Mesendoderm (in vitro differentiated cells): ENCODE measurements at regions not wholly inside any gene's neighbourhood (a gene's known extent, or its start where the extent isn't known, plus 50 kb on each side); places are given as distances from the start of the nearest gene placed in this dataset.

Experiments used
- DNase-seq: peaks from one replicate; pipeline ENCODE4 v3.0.0; 2013
- H2AK5ac ChIP-seq: 2 replicates; pipeline ENCODE4 v1.6.1; 2013; ENCODE audit warnings: low read length, inconsistent platforms
- H2BK120ac ChIP-seq: 2 replicates; pipeline ENCODE4 v1.6.1; 2013; ENCODE audit warnings: low read depth, mild to moderate bottlenecking, low read length, moderate library complexity, mixed read lengths
- H2BK15ac ChIP-seq: replicated peaks from 2 replicates; pipeline ENCODE4 v1.6.1; 2013; ENCODE audit warnings: low read depth, mild to moderate bottlenecking, moderate library complexity
- H2BK5ac ChIP-seq: 2 replicates; pipeline ENCODE4 v1.6.1; 2013; ENCODE audit warnings: low read length, inconsistent platforms
- H3K18ac ChIP-seq: 2 replicates; pipeline ENCODE4 v1.6.1; 2013; ENCODE audit warnings: mild to moderate bottlenecking, low read length, mixed read lengths
- H3K23ac ChIP-seq: one replicate; pipeline ENCODE4 v1.6.1; 2013; ENCODE audit warnings: low read length
- H3K27ac ChIP-seq: 2 replicates; pipeline ENCODE4 v1.5.1; 2013; ENCODE audit warnings: low read depth, mild to moderate bottlenecking, inconsistent platforms, low read length, moderate library complexity
- H3K27me3 ChIP-seq: 2 replicates; pipeline ENCODE4 v1.6.1; 2013; ENCODE audit warnings: low read length, control low read depth, mild to moderate bottlenecking, inconsistent platforms; ENCODE audit not compliant: insufficient read depth, poor library complexity
- H3K36me3 ChIP-seq: 2 replicates; pipeline ENCODE4 v1.6.1; 2013; ENCODE audit warnings: low read length, inconsistent platforms; ENCODE audit not compliant: control insufficient read depth, insufficient read depth
- H3K4ac ChIP-seq: one replicate; pipeline ENCODE4 v1.6.1; 2013; ENCODE audit warnings: low read depth, mild to moderate bottlenecking, low read length, moderate library complexity
- H3K4me1 ChIP-seq: 2 replicates; pipeline ENCODE4 v1.6.1; 2013; ENCODE audit warnings: low read depth, low read length, inconsistent platforms; ENCODE audit not compliant: control insufficient read depth
- H3K4me2 ChIP-seq: 2 replicates; pipeline ENCODE4 v1.6.1; 2013; ENCODE audit warnings: low read length
- H3K4me3 ChIP-seq: 2 replicates; pipeline ENCODE4 v1.5.1; 2013; ENCODE audit warnings: mild to moderate bottlenecking, low read length
- H3K56ac ChIP-seq: one replicate; pipeline ENCODE4 v1.6.1; 2013; ENCODE audit warnings: low read length
- H3K79me1 ChIP-seq: 2 replicates; pipeline ENCODE4 v1.6.1; 2013; ENCODE audit warnings: low read length, inconsistent platforms
- H3K79me2 ChIP-seq: 2 replicates; pipeline ENCODE4 v1.6.1; 2013; ENCODE audit warnings: mild to moderate bottlenecking, low read length; ENCODE audit not compliant: control insufficient read depth, insufficient read depth
- H3K9ac ChIP-seq: 2 replicates; pipeline ENCODE4 v1.6.1; 2013; ENCODE audit warnings: low read length, inconsistent platforms
- H4K5ac ChIP-seq: one replicate; pipeline ENCODE4 v1.6.1; 2013; ENCODE audit warnings: low read length
- H4K8ac ChIP-seq: one replicate; pipeline ENCODE4 v1.6.1; 2013; ENCODE audit warnings: low read depth, mild to moderate bottlenecking, control low read depth, low read length, moderate library complexity
- WGBS: extraction: QIAGEN DNeasy Blood & Tissue Kit; methylation state at CpG from one replicate; pipeline ENCODE4 v1.1.7; 2013; ENCODE audit warnings: low lambda C conversion rate, missing lambda C conversion rate; ENCODE audit not compliant: insufficient coverage; ENCODE audit errors: extremely low coverage; 5-methylcytosine and 5-hydroxymethylcytosine counted together

DNA sequence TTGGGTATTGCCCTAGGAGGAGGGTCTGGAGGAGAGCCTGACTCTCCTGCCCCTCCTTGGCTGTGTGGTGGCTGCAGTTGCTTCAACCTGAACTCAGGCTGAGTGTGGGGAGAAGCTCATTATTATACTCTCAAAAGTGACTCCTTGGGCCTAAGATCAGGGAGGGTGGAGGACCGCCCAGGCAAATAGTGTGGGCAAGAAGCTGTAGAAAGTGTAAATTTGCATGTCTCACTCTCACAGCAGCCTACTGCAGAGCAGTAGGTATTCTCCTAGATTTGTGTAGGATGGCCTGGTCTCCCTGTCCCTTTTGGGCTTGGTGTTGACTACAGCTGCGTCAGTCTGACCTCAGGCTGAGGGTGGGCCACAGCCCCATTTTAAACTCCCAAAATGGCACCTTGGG lies 156.1 kb downstream of the ZNF330 start:
- no peak for DNase-seq
- H2BK120ac ChIP-seq, result no peak overlapping the region
- H3K4ac ChIP-seq, result no peak overlapping the region
- no peak overlapping the region for H2BK5ac ChIP-seq
- no peak overlapping the region for H3K4me2 ChIP-seq
- H3K4me1 ChIP-seq, result no peaks in the 10 kb centered on the region
- no peak overlapping the region for H3K4me3 ChIP-seq
- no peak overlapping the region for H4K8ac ChIP-seq
- no CpG with 5 or more reads among the region's 2 CpGs for WGBS
- no peak overlapping the region for H3K56ac ChIP-seq
- no peak overlapping the region for H2BK15ac ChIP-seq
- no peaks in the 10 kb centered on the region for H3K36me3 ChIP-seq
- H3K79me1 ChIP-seq, result no peaks in the 10 kb centered on the region
- H3K18ac ChIP-seq, result no peak overlapping the region
- no peak overlapping the region for H3K9ac ChIP-seq
- no peak overlapping the region for H2AK5ac ChIP-seq
- no peak overlapping the region for H3K27ac ChIP-seq
- no peaks in the 10 kb centered on the region for H3K79me2 ChIP-seq
- no peak overlapping the region for H3K23ac ChIP-seq
- H3K27me3 ChIP-seq, result no peaks in the 10 kb centered on the region
- no peak overlapping the region for H4K5ac ChIP-seq

DNA sequence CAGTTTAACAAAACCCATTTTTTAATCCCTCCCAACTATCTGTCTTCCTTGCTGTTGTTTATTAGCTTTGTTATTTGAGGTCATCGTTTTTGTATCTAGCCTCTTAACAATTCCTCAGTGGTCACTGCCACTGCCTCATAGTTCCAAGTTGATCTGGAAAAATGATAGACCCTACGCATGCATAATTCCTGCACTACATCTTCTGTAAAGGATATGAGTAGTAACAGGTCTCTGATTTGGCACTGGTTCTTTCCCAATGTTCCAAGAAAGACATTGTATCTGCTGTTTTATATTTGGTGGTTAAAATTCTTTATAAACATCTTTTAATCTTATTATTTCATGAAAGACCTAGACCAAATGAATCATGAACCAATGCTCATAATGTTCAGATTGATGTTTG lies 166.6 kb downstream of the ZNF330 start:
- no peak overlapping the region for H2BK5ac ChIP-seq
- no peak overlapping the region for H3K4me2 ChIP-seq
- no peak overlapping the region for H4K5ac ChIP-seq
- H3K4ac ChIP-seq, result no peak overlapping the region
- H3K56ac ChIP-seq, result no peak overlapping the region
- H3K27ac ChIP-seq, result no peak overlapping the region
- H3K27me3 ChIP-seq, result no peaks in the 10 kb centered on the region
- no peak for DNase-seq
- no peak overlapping the region for H3K18ac ChIP-seq
- no peak overlapping the region for H4K8ac ChIP-seq
- H2BK15ac ChIP-seq, result no peak overlapping the region
- H3K79me2 ChIP-seq, result no peaks in the 10 kb centered on the region
- no peak overlapping the region for H3K23ac ChIP-seq
- H3K36me3 ChIP-seq, result no peaks in the 10 kb centered on the region
- WGBS, result no CpG with 5 or more reads among the region's 2 CpGs
- no peak overlapping the region for H3K9ac ChIP-seq
- H2AK5ac ChIP-seq, result no peak overlapping the region
- H2BK120ac ChIP-seq, result no peak overlapping the region
- H3K79me1 ChIP-seq, result no peaks in the 10 kb centered on the region
- no peaks in the 10 kb centered on the region for H3K4me1 ChIP-seq
- H3K4me3 ChIP-seq, result no peak overlapping the region

DNA sequence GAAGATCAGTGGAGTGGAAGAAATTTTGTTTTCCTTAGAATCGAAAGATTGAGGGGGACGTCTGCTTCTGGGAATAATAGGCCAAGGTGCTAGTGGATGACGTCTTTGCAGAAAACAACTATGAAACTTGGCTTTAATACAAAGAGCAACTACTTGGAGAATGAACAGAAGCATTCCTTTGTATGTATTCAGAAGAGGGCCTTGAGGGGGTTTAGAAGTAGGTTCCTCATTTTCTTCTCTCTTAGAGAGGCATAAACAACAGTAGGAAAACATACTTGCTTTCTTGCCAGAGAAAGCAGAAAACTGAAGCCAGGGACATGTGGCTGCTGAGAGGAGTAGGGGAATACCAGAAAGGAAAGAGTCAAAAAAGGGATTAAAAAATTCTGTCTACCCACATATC lies 167.8 kb downstream of the ZNF330 start:
- Histone ChIP-seq H3K18ac (no peak overlapping the region), H3K4me1 (no peaks in the 10 kb centered on the region), H2BK120ac (no peak overlapping the region), H3K4ac (no peak overlapping the region), H3K9ac (no peak overlapping the region), H2BK5ac (no peak overlapping the region), H3K79me2 (no peaks in the 10 kb centered on the region), H3K56ac (no peak overlapping the region), H3K4me2 (no peak overlapping the region), H3K79me1 (no peaks in the 10 kb centered on the region), H4K8ac (no peak overlapping the region), H3K23ac (no peak overlapping the region), H2AK5ac (no peak overlapping the region), H3K36me3 (no peaks in the 10 kb centered on the region), H2BK15ac (no peak overlapping the region), H3K4me3 (no peak overlapping the region), H3K27ac (no peak overlapping the region), H3K27me3 (no peaks in the 10 kb centered on the region), H4K5ac (no peak overlapping the region)
- WGBS, result no CpG with 5 or more reads among the region's 3 CpGs
- peak; percentile 1 for DNase-seq

DNA sequence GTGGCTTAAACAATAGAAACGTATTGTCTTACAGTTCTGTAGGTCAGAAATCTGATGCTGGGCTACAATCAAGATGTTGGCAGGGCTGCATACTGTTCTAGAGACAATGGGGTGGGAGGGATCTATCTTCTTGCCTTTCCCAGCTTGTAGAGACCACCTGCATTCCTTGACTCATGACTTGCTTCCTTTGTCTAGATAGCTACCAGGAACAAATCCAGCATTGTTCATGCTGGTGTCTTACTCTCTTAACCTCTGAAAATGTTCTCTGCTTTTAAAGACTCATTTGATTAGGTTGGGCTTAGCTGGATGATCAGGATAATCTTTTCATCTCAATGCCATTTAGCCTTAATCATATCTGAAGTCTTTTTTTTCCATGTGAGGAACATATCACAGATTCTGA lies 169.0 kb downstream of the ZNF330 start:
- peak; percentile 67 for DNase-seq

DNA sequence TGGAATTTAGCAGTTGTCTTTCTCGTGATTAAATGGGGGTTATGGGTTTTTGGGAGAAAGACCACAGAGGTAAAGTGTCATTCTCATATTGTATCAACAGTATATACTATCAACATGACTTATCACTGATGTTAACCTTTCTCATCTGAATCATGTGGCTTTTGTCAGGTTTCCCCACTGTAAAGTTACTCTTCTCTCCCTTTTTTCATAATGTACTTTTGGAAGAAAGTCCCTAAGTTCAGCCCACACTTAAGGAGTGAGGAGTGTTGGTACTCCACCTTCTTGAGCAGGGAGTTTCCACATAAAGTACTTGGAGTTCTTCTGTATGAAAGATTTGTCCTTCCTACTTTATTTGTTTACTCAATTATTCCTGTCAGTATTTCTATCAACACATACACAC lies 169.9 kb downstream of the ZNF330 start:
- Histone ChIP-seq H2BK15ac (no peak overlapping the region), H3K79me2 (no peaks in the 10 kb centered on the region), H3K56ac (no peak overlapping the region), H3K4me2 (no peak overlapping the region), H3K27me3 (no peaks in the 10 kb centered on the region), H4K8ac (no peak overlapping the region), H3K23ac (no peak overlapping the region), H2BK120ac (no peak overlapping the region), H3K4me1 (no peaks in the 10 kb centered on the region), H2BK5ac (no peak overlapping the region), H3K9ac (no peak overlapping the region), H3K27ac (no peak overlapping the region), H4K5ac (no peak overlapping the region), H3K36me3 (no peaks in the 10 kb centered on the region), H3K4me3 (no peak overlapping the region), H3K4ac (no peak overlapping the region), H3K79me1 (no peaks in the 10 kb centered on the region), H3K18ac (no peak overlapping the region), H2AK5ac (no peak overlapping the region)
- WGBS, result no CpG with 5 or more reads among the region's 1 CpG
- no peak for DNase-seq

More for the DNA sequence above, 169.0 kb downstream of the ZNF330 start:
- Histone ChIP-seq H3K9ac (no peak overlapping the region), H2BK5ac (no peak overlapping the region), H3K23ac (no peak overlapping the region), H2BK15ac (no peak overlapping the region), H2AK5ac (no peak overlapping the region), H3K4me2 (no peak overlapping the region), H3K18ac (no peak overlapping the region), H3K27ac (no peak overlapping the region), H3K79me1 (no peaks in the 10 kb centered on the region), H3K79me2 (no peaks in the 10 kb centered on the region), H2BK120ac (no peak overlapping the region), H3K27me3 (no peaks in the 10 kb centered on the region), H3K4ac (no peak overlapping the region), H4K5ac (no peak overlapping the region), H3K4me1 (no peaks in the 10 kb centered on the region), H3K36me3 (no peaks in the 10 kb centered on the region), H3K56ac (no peak overlapping the region), H3K4me3 (no peak overlapping the region), H4K8ac (no peak overlapping the region)
- WGBS, result no CpG with 5 or more reads among the region's 1 CpG

DNA sequence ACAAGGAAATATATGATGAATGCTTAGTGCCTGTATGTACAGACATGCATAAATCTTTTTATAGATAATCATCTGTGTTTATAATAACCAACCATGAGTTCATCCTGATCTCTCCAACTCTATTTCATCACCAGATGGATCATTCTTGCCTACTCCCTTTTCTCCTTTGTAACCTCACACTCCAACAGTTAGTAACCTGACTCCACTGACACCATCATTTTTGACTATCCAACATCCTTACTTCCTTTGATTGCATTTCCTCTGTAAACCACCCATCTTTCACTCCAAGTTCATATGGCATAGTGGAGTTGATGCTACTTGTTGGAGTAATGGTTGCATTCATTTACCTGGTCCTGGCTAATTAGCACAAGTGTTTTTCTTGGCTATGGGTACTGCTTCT lies 170.6 kb downstream of the ZNF330 start:
- Histone ChIP-seq H3K23ac (no peak overlapping the region), H3K4me2 (no peak overlapping the region), H4K8ac (no peak overlapping the region), H3K27ac (no peak overlapping the region), H3K79me2 (no peaks in the 10 kb centered on the region), H3K4ac (no peak overlapping the region), H3K79me1 (no peaks in the 10 kb centered on the region), H2AK5ac (no peak overlapping the region), H3K56ac (no peak overlapping the region), H2BK120ac (no peak overlapping the region), H3K36me3 (no peaks in the 10 kb centered on the region), H3K4me3 (no peak overlapping the region), H3K27me3 (no peaks in the 10 kb centered on the region), H3K4me1 (no peaks in the 10 kb centered on the region), H2BK15ac (no peak overlapping the region), H3K18ac (no peak overlapping the region), H3K9ac (no peak overlapping the region), H4K5ac (no peak overlapping the region), H2BK5ac (no peak overlapping the region)
- no peak for DNase-seq
